ENCODE measurements at regions not wholly inside any gene's neighbourhood (a gene's known extent, or its start where the extent isn't known, plus 50 kb on each side); places are given as distances from the start of the nearest gene placed in this dataset.
"Not testable (repeated sequence)": the region's sequence is repeated elsewhere in the genome, so short reads cannot be mapped to it uniquely, and the experiment has no call there.

DNA sequence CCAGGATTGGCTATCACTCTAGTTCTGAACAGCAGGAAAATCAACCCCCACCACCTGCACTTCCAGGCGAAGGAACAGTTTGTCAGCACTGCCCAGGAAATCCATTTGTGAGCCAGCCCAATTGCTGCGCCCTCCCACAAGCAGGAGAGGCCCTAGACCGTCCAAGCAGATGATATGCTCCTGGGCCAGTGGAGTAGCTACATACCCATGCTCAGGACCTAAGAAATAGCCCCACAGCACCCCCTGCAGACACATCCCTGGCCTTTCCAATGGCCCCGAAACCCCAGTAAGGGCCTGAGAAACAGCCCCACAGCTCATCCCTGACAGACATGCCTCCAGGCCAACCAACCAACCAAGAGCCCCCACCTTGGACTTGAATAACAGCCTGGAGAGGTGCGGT lies 111.5 kb upstream of the ZC3H11B start:
- no peak overlapping the region for H3K27ac ChIP-seq
- TF ChIP-seq, protein P1, sequence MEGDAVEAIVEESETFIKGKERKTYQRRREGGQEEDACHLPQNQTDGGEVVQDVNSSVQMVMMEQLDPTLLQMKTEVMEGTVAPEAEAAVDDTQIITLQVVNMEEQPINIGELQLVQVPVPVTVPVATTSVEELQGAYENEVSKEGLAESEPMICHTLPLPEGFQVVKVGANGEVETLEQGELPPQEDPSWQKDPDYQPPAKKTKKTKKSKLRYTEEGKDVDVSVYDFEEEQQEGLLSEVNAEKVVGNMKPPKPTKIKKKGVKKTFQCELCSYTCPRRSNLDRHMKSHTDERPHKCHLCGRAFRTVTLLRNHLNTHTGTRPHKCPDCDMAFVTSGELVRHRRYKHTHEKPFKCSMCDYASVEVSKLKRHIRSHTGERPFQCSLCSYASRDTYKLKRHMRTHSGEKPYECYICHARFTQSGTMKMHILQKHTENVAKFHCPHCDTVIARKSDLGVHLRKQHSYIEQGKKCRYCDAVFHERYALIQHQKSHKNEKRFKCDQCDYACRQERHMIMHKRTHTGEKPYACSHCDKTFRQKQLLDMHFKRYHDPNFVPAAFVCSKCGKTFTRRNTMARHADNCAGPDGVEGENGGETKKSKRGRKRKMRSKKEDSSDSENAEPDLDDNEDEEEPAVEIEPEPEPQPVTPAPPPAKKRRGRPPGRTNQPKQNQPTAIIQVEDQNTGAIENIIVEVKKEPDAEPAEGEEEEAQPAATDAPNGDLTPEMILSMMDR (conservative IDR thresholded peaks at IDR 0.05), result no peak

DNA sequence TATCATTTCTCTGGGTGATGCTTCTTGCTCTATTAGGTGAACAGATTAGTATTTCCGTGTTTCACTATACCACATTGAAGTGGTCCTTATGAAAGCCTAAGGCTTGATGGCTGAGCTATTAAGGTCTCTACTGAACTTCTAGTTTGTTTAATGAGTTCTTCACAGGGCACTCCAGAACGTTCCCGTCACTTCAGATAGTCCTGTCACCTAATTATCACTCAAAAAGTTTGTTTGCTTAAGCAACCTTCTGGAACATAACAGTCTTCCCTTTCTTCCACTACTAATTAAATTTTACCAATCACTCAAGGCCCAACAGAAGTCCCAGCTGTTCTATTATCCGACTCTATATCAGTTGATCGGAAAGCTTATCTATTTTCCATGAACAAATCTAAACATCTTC lies 104.6 kb upstream of the ZC3H11B start:
- H3K27ac ChIP-seq, result no peak overlapping the region

DNA sequence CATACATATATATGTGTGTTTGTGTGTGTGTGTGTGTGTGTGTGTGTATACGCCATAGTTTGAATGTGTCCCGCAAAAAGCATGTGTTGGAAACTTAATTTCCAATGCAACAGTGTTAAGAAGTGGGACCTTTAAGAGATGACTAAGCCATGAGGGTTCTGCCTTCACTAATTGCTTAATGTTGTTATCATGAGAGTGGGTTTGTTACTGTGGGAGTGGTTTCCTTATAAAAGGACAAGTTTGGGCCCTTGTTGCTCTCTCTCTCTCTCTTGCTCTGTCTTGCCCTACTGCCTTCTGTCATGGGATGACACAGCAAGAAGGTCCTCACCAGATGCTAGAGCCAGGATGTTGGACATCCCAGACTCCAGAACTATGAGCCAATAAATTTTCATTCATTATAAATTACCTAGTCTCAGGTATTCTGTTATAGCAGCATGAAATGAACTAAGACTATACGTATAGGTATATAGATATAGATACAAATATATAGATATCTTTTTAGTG lies 103.8 kb upstream of the ZC3H11B start:
- TF ChIP-seq, protein P1 (conservative IDR thresholded peaks at IDR 0.05), result no peak
- no peak overlapping the region for H3K27ac ChIP-seq

More for the DNA sequence above, 104.6 kb upstream of the ZC3H11B start:
- TF ChIP-seq, protein P1 (conservative IDR thresholded peaks at IDR 0.05), result no peak

DNA sequence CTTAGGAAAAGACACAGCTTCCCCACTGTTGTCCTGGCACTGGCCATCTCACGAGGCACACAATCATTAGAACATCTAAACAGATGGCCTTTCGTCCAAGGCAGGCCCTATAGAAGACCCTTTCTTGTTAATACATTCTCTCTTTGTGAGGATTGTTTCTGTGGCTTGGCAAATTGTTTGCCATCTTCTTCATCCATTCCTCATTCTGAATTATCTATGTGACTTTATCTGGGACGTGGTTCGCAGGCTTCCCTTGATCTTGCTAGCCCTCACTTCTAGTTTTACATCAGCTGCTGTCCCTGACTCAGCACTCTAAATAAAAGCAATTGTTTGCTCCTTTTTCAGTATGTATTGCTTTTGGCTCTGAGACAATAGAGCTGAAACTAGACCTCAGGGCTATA lies 101.1 kb upstream of the ZC3H11B start:
- H3K27ac ChIP-seq, result peak overlapping the region; percentile 43

DNA sequence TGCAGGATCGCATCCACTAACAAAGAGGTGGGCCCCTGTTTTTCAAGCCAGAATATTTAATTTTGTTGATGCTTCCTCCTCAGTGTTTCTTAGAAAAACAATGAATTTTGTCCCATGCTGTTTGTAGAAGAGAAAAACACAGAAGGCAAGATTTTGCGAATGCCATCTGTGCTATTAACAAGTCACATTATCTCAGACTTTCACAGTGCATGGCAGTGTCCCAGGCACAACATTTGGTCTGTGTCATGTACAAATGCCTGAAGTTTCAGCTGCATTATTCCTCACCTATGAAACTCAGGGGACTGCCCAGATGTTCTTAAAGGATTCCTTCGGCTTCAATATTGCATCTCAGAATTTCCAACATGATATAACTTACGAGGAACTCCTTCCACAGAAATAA lies 99.6 kb upstream of the ZC3H11B start:
- TF ChIP-seq, protein P1 (conservative IDR thresholded peaks at IDR 0.05), result no peak

More for the DNA sequence above, 101.1 kb upstream of the ZC3H11B start:
- TF ChIP-seq, protein P1 (conservative IDR thresholded peaks at IDR 0.05), result no peak

DNA sequence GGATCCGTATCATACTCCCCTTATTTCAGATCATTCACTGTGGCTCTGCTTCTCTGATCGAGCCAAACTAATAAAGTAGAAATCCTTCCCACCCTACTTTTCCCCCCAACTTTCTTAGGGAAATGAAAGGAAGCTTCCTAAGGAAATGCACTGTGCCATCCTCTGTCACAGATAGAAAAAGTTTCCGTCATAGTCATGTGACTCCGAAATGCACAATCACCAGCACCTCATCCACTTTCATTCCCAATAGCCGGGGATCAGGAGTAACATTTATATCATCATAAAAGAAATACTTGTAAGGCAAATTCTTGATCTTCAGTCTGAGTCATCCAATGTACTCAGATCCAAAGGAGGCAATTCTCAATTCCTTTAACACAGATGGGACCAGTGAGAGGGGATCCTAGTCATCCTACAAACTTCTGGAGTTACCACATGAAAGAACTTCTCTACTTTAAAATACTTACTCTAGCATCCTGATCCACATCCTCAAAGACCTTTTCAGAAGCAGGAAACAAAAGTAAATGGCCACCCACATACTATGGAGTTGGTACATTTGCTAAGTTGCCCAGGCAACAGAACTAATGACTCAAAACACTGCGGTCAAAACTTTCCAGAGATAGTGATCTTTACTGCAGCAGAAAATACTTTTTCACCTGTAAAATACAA lies 97.8 kb upstream of the ZC3H11B start:
- H3K27ac ChIP-seq, result no peak overlapping the region
- TF ChIP-seq, protein P1 (conservative IDR thresholded peaks at IDR 0.05), result no peak

More for the DNA sequence above, 99.6 kb upstream of the ZC3H11B start:
- H3K27ac ChIP-seq, result peak overlapping the region; percentile 43

DNA sequence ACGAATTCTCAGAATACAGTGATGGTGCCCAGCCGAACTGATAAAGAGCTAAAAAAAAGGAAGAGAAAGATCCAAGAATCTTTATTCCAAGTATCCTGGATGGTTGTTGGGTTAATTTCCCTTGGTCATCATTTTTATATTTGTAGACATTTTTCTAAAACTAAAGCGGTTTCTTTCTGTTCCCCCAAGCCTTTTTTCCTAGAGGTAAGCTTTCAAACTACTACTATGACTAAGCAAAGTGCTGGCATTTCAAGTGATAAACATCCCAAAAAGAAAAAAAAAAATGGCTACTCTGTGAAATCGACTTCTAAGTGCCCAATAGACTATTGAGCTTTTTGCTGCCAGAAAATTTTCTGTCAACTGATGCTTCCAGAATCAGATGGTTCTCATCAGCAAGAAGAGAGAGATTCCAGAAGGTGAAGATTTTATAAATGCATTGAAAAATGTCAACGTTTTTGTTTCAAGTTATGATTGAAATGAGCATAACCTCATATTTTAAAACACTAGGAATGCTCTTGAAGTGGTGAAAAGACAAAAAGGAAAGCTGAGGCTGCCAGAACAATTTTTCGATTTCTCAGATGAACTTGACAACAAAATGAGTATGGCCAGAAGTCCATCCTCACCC lies 96.1 kb upstream of the ZC3H11B start:
- TF ChIP-seq, protein P1 (conservative IDR thresholded peaks at IDR 0.05), result no peak
- no peak overlapping the region for H3K27ac ChIP-seq

DNA sequence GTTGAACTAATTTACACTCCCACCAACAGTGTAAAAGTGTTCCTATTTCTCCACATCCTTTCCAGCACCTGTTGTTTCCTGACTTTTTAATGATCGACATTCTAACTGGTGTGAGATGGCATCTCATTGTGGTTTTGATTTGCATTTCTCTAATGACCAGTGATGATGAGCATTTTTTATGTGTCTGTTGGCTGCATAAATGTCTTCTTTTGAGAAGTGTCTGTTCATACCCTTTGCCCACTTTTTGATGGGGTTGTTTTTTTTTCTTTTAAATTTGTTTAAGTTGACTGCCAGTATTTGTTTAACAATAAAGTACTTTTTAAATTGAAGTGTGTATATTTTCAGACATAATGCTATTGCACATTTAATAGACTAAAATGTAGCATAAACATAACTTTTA lies 95.0 kb upstream of the ZC3H11B start:
- H3K27ac ChIP-seq, result not testable (repeated sequence)

DNA sequence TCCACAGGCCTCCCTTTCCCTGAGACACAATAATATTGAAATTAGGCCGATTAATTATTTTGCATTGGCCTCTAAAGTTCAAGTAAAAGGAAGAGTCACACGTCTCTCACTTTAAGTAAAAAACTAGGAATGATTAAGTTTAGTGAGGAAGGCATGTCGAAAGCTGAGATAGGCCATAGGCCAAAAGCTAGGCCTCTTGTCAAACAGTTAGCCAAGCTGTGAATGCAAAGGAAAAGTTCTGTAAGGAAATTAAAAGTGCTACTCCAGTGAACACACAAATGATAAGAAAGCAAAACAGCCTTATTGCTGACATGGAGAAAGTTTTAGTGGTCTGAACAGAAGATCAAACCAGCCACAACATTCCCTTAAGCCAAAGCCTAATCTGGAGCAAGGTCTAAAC lies 91.4 kb upstream of the ZC3H11B start:
- not testable (repeated sequence) for H3K27ac ChIP-seq
